Keratinocyte (primary cell): ENCODE measurements at regions not wholly inside any gene's neighbourhood (a gene's known extent, or its start where the extent isn't known, plus 50 kb on each side); places are given as distances from the start of the nearest gene placed in this dataset.

Experiments
- EZH2 ChIP-seq: IDR thresholded peaks from one replicate; pipeline ENCODE4 v1.6.1; 2012; ENCODE audit warnings: inconsistent platforms, mild to moderate bottlenecking, low read length, moderate library complexity
- TF ChIP-seq, protein P1 (sequence below), 3 experiments: IDR thresholded peaks in 1 of 3; conservative IDR thresholded peaks in 1 of 3; optimal IDR thresholded peaks in 1 of 3; 2 replicates in 2 of 3; 3 replicates in 1 of 3; pipeline versions ENCODE3 to v1.5.1; 2011; ENCODE audit warnings: low read length in 3 of 3, mild to moderate bottlenecking in 3 of 3, moderate library complexity in 2 of 3, control low read depth in 1 of 3, inconsistent platforms in 1 of 3; ENCODE audit not compliant: insufficient read depth in 2 of 3; ENCODE audit errors: extremely low read depth in 1 of 3

DNA sequence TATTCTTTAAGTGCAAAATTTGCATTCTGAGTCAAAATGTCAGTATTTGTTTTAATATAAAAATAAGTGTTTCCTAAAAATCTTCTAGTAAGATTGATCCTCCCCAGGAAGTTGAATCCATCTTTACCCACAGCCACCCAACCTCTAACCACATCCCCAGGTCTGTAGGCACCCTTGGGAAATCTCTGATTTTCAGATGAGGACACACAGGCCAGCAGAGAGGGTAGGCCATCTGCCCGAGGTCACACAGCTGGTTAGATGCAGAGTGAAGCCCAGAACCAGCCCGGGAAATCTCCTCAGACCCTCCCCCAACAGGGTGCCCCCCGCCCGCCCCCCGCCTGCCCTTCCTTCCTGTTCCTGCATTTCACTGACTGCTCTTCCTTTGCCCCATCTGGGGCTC is 277.5 kb downstream of the FBXW7 start:
- TF ChIP-seq, protein P1, sequence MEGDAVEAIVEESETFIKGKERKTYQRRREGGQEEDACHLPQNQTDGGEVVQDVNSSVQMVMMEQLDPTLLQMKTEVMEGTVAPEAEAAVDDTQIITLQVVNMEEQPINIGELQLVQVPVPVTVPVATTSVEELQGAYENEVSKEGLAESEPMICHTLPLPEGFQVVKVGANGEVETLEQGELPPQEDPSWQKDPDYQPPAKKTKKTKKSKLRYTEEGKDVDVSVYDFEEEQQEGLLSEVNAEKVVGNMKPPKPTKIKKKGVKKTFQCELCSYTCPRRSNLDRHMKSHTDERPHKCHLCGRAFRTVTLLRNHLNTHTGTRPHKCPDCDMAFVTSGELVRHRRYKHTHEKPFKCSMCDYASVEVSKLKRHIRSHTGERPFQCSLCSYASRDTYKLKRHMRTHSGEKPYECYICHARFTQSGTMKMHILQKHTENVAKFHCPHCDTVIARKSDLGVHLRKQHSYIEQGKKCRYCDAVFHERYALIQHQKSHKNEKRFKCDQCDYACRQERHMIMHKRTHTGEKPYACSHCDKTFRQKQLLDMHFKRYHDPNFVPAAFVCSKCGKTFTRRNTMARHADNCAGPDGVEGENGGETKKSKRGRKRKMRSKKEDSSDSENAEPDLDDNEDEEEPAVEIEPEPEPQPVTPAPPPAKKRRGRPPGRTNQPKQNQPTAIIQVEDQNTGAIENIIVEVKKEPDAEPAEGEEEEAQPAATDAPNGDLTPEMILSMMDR (optimal IDR thresholded peaks at IDR 0.05 in 1 of 3, IDR thresholded peaks at IDR 0.05 in 1 of 3, conservative IDR thresholded peaks at IDR 0.05 in 1 of 3; ENCODE audit: extremely low read depth in 1 of 3, insufficient read depth in 2 of 3, low read length in 3 of 3) = no peak
- TF ChIP-seq EZH2 = no peak
